NOMO-1 treated with DMSO at 0.1 percent for 48 hours (cell line): ENCODE measurements at regions not wholly inside any gene's neighbourhood (a gene's known extent, or its start where the extent isn't known, plus 50 kb on each side); places are given as distances from the start of the nearest gene placed in this dataset.

Experiments
- DNase-seq: peaks from one replicate; lab custom pipeline; 2025; ENCODE audit not compliant: unreplicated experiment; lab: John Stamatoyannopoulos, UW

GRCh38 chr9:88810826-88811225 lies 180.4 kb upstream of the S1PR3 start:
- no peak for DNase-seq

- DNase-seq = no peak
Measured at GRCh38 chr9:88811511-88811910, 179.8 kb upstream of the S1PR3 start.

DNA sequence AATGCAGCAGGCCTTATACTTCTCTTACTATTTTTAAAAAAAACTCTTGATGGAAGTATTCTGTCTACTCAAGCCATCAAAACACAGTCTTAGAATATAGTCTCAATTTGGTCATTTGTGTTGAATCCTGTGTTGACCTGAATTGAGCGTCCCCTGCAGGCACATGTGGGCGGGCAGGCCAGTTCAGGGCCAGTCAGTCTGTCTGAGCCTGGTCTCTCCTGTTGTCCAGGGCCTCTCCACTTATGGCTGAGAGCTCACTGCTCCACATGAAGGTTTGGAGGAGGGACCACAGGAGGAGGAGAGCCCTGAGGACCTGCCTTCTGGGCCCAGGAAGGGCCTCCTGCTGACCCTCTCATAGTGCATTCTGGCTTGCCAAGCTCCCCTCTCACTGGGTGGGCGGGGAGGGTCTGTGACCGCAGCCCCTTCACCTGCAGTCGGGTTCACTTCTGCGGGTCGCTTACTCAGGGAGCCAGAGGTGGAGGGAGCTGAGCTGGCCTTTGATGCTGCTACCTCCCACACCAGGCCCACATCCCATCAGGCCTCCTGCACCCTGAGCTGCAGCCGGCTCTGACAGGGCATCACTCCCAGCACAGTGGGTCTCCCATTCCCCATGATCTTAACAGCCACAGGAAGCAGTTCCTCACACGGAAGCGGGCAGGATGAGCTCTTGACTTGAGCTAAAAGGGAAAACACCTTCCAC lies 178.2 kb upstream of the S1PR3 start:
- no peak for DNase-seq

DNA sequence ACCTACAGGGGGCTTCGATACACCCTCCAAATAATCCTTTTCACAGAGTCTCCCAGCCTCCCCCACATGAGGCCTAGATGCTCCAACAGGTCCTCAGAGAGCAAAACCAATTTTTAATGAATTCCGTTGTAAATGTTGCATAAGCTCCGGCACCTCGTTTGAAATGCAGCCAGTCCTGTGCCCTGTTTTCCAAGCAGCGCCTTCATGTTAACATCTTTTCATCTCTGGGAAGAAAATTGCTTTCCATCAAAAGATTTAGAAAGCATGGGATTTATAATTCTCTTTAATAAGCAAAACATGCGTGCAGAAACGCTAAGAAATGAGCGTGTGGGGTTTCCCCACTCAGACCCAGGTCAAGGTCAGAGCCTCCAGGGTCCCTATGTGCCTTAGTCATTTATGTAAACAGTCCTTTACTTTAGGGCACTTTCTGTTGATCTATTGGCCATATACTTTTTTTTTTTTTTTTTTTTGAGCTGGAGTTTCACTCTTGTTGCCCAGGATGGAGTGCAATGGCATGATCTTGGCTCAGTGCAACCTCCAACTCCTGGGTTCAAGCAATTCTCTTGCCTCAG lies 177.5 kb upstream of the S1PR3 start:
- DNase-seq = no peak

DNA sequence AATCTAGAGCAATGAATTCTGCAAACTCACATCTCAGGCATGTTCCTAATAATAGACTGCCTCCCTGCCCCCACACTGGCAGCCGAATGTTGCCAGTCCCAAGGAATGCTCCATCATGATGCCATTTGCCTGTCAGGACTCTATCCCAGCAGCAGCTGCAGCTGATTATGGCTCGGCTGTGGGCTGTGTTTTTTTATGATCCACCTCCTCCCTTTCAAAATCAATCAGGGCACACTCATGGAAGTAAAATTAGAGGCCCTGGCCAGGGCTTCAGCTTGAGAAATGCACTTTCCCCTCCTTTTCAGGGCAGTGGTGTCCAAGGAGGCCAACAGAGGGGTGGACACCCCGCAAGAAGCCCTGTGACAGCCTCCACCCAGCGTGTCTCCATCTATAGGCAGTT lies 176.7 kb upstream of the S1PR3 start:
- no peak for DNase-seq

DNA sequence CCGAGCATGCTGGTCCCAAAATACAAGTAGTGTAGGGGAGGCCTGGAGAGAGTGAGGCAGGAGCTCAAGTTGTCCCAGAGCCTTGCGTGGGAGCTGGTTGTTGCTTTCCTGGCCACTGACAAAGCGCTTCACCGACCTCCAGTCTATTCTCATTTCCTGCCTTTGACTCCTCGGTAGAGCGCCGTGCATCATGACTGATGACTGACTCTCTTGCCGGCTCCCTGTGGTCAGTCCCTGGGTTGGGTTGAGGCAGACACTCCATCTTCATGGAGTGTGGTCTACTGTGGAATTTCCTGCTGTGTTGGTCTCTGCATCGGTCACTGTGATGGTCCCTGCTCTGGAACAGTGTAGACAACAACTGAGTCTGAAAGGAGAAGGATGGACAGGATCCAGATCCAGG lies 175.1 kb upstream of the S1PR3 start:
- DNase-seq = no peak

- no peak for DNase-seq
Measured at GRCh38 chr9:88816591-88816990, 174.7 kb upstream of the S1PR3 start.

DNA sequence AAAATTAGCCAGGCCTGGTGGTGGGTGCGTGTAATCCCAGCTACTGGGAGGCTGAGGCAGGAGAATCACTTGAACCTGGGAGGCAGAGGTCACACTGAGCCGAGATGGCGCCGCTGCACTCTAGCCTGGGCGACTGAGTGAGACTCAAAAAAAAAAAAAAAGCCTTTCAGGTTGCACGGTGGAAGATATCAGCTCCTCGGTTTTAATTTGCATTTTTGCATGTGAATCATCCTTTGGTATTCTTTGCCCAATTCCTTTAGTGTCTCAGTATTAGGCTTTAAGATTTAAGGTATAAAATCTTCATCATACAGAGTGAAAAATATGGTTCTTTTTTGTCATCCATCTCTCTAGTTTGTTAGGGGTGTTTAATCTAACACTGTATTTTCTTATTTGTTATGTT lies 173.6 kb upstream of the S1PR3 start:
- no peak for DNase-seq

- DNase-seq = no peak
Measured at GRCh38 chr9:88818495-88819201, 172.6 kb upstream of the S1PR3 start.

- no peak for DNase-seq
Measured at GRCh38 chr9:88819476-88819875, 171.8 kb upstream of the S1PR3 start.

- no peak for DNase-seq
Measured at GRCh38 chr9:88820055-88820454, 171.2 kb upstream of the S1PR3 start.

DNA sequence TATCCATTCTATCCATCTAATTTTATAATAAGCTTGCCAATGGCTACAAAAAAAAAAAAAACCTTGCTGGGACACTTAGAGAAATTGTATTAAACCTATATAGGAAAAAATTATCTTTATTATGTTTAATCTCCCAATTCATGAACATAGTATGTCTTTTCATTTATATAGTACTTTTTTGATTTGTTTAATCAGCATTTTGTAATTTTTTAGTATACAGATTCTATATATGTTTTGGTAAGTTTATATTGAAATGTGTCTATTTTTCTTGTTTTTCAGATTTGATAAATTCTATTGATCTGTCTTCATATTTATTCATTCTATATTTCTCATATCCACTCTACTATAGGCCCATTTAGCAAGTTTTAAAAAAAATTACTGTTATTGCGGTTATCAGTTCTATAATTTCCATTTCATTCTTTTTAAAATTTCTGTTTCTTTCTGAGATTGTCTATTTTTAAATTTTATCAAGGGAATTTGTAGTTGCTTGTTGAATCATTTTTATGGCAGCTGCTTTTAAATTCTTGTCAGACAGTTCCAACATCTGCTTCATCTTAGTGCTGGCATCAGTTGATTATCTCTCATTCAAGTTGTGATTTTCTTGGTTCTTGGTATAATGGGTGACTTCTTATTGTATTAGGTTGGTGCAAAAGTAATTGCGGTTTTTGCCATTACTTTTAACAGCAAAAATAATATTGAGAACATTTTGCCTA lies 170.1 kb upstream of the S1PR3 start:
- DNase-seq = no peak

DNA sequence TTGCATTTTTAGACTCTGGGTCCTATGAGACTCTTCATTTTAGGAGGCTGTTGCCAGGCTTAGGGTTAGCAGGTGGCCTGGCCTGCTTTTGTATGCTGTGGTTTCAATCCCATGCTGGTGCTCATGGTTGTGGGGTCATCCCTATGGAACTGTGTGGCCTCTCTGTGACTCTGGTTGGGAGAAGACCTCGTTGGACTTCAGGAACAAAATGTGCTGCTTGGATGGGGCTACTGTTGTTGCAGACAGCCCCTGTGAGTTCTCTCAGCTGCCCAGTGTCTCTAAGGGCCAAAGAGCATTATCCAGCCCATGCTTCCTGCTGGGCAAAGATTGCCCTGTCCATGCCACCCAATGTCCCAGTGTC lies 169.5 kb upstream of the S1PR3 start:
- DNase-seq = no peak

GRCh38 chr9:88824711-88825110 lies 166.6 kb upstream of the S1PR3 start:
- DNase-seq = peak; percentile 20

DNA sequence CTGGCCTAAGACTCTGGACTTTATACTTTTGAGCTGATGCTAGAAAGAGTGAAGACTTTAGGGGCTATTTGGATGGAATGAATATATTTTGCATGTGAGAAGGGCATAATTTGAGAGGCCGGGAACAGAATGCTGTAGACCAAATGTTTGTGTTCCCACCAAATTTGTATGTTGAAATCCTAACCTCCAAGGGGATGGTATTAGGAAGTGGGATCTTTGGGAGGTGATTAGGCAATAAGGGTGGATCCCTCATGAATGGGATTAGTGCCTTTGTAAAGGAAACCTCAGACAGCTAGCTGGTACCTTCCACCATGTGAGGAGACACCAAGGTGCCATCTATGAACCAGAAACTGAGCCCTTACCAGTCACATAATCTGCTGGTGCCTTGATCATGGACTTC lies 165.1 kb upstream of the S1PR3 start:
- no peak for DNase-seq

GRCh38 chr9:88826771-88827181 lies 164.5 kb upstream of the S1PR3 start:
- DNase-seq = no peak

GRCh38 chr9:88828018-88828417 lies 163.2 kb upstream of the S1PR3 start:
- DNase-seq = no peak

- DNase-seq = no peak
Measured at GRCh38 chr9:88828492-88828974, 162.7 kb upstream of the S1PR3 start.

- no peak for DNase-seq
Measured at GRCh38 chr9:88829276-88829675, 162.0 kb upstream of the S1PR3 start.

GRCh38 chr9:88831713-88832407 lies 159.4 kb upstream of the S1PR3 start:
- DNase-seq = no peak

DNA sequence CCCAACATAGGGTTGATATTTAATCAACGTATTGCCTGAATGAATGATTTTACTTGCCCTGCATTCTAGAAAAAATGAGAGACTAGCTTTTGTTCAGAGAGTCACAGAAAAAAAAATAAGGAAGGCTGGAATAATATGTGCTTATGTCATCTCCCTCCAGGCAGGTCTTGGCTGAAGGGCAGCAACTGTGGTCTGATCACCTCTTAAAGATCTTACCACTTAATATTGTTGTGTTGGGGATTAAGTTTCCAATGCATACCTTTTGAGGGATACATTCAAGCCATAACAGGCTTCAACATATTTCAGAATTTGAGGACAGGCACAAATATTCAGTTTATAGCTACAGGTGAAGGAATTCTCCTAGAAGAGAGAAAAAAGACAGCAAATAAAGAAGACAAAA lies 157.3 kb upstream of the S1PR3 start:
- DNase-seq = no peak
